IMR-90 (cell line): ENCODE measurements at regions not wholly inside any gene's neighbourhood (a gene's known extent, or its start where the extent isn't known, plus 50 kb on each side); places are given as distances from the start of the nearest gene placed in this dataset.

ENCODE experiments used
- ATAC-seq: fragments of 200-7000 bp; cut with Tn5 transposase; 2 replicates; pipeline ENCODE4 v1.9.1; 2020; ENCODE audit warnings: low read depth, mild to moderate bottlenecking, moderate library complexity
- BruUV-seq: library from RNA; stranded (reverse); fragments of 400-500 nt; replicated peaks from 2 replicates; lab custom pipeline; 2021; lab: Mats Ljungman, UMichigan
- CTCF ChIA-PET: fragments of 300-600 bp; formaldehyde crosslinking; extraction: SDS; loops from one replicate; lab custom pipeline; 2021; ENCODE audit warnings: antibody characterized with exemption; lab: Yijun Ruan, JAX
- POLR2A ChIA-PET: fragments of 300-600 bp; sonication (Branson Sonifier 250); formaldehyde crosslinking; loops from one replicate; lab custom pipeline; 2022; ENCODE audit warnings: antibody characterized with exemption; ENCODE audit not compliant: unreplicated experiment; lab: Charles Lee
- DNase-seq: peaks from one replicate; pipeline ENCODE4 v3.0.0; 2013
- H2AFZ ChIP-seq: replicated peaks from 2 replicates; pipeline ENCODE3; 2013; ENCODE audit warnings: low read length, mild to moderate bottlenecking; ENCODE audit not compliant: poor library complexity
- H2AK5ac ChIP-seq: 2 replicates; pipeline ENCODE4 v1.6.1; 2013; ENCODE audit warnings: low read depth, low read length, inconsistent platforms
- H2AK9ac ChIP-seq: replicated peaks from 2 replicates; pipeline ENCODE3; 2013; ENCODE audit warnings: mild to moderate bottlenecking, low read depth, low read length, moderate library complexity; ENCODE audit not compliant: poor library complexity
- H2BK120ac ChIP-seq: 2 replicates; pipeline ENCODE4 v1.6.1; 2013; ENCODE audit warnings: low read depth, low read length, inconsistent platforms
- H2BK15ac ChIP-seq: 3 replicates; pipeline ENCODE4 v1.6.1; 2013; ENCODE audit warnings: low read depth, low read length, inconsistent platforms
- H2BK20ac ChIP-seq: 2 replicates; pipeline ENCODE4 v1.6.1; 2013; ENCODE audit warnings: low read depth, mild to moderate bottlenecking, inconsistent platforms, low read length, moderate library complexity
- H2BK5ac ChIP-seq: 2 replicates; pipeline ENCODE4 v1.6.1; 2013; ENCODE audit warnings: mild to moderate bottlenecking, low read depth, low read length, inconsistent platforms; ENCODE audit not compliant: poor library complexity, severe bottlenecking
- H3K14ac ChIP-seq: replicated peaks from 2 replicates; pipeline ENCODE4 v1.6.1; 2013; ENCODE audit warnings: low read depth, low read length, inconsistent platforms
- H3K18ac ChIP-seq: 2 replicates; pipeline ENCODE4 v1.6.1; 2013; ENCODE audit warnings: low read depth, low read length, control low read depth
- H3K23ac ChIP-seq: 2 replicates; pipeline ENCODE4 v1.6.1; 2013; ENCODE audit warnings: low read depth, low read length, inconsistent platforms
- H3K27ac ChIP-seq: 2 replicates; pipeline ENCODE4 v1.5.1; 2013; ENCODE audit warnings: mild to moderate bottlenecking, control low read depth, low read length; ENCODE audit not compliant: insufficient read depth
- H3K27me3 ChIP-seq: 2 replicates; pipeline ENCODE4 v1.6.1; 2013; ENCODE audit warnings: low read length; ENCODE audit not compliant: control insufficient read depth, insufficient read depth
- H3K36me3 ChIP-seq: 2 replicates; pipeline ENCODE4 v1.6.1; 2013; ENCODE audit warnings: low read length, mixed read lengths; ENCODE audit not compliant: control insufficient read depth, insufficient read depth
- H3K4ac ChIP-seq: 2 replicates; pipeline ENCODE4 v1.6.1; 2013; ENCODE audit warnings: low read depth, low read length, inconsistent platforms
- H3K4me1 ChIP-seq: 2 replicates; pipeline ENCODE4 v1.6.1; 2013; ENCODE audit warnings: low read length, mixed read lengths; ENCODE audit not compliant: control insufficient read depth, insufficient read depth
- H3K4me2 ChIP-seq: 2 replicates; pipeline ENCODE4 v1.6.1; 2013; ENCODE audit warnings: low read depth, mild to moderate bottlenecking, control low read depth, low read length, moderate library complexity
- H3K4me3 ChIP-seq: 2 replicates; pipeline ENCODE4 v1.5.1; 2013; ENCODE audit warnings: low read depth, mild to moderate bottlenecking, control low read depth, low read length, moderate library complexity; ENCODE audit not compliant: insufficient read depth
- H3K56ac ChIP-seq: 2 replicates; pipeline ENCODE4 v1.6.1; 2013; ENCODE audit warnings: low read length, inconsistent platforms; ENCODE audit not compliant: insufficient read depth; ENCODE audit errors: extremely low read depth
- H3K79me1 ChIP-seq, 2 experiments: 2 replicates each; pipeline ENCODE4 v1.6.1; 2013; ENCODE audit warnings: low read length in 2 of 2, inconsistent platforms in 1 of 2, low read depth in 1 of 2
- H3K9ac ChIP-seq: 2 replicates; pipeline ENCODE4 v1.6.1; 2013; ENCODE audit warnings: low read depth, low read length, control low read depth
- H3K9me1 ChIP-seq: 2 replicates; pipeline ENCODE4 v1.6.1; 2013; ENCODE audit warnings: low read length, inconsistent platforms; ENCODE audit not compliant: insufficient read depth
- H3K9me3 ChIP-seq: 2 replicates; pipeline ENCODE4 v1.6.1; 2013; ENCODE audit warnings: low read length; ENCODE audit not compliant: control insufficient read depth, insufficient read depth
- H4K20me1 ChIP-seq: 2 replicates; pipeline ENCODE4 v1.6.1; 2013; ENCODE audit warnings: low read length, inconsistent platforms; ENCODE audit not compliant: insufficient read depth
- H4K5ac ChIP-seq: 2 replicates; pipeline ENCODE4 v1.6.1; 2013; ENCODE audit warnings: mild to moderate bottlenecking, low read depth, low read length, control low read depth
- H4K8ac ChIP-seq, 2 experiments: 2 replicates each; pipeline ENCODE4 v1.6.1; 2013; ENCODE audit warnings: low read depth in 2 of 2, low read length in 2 of 2, control low read depth in 1 of 2, inconsistent platforms in 1 of 2
- H4K91ac ChIP-seq: 2 replicates; pipeline ENCODE4 v1.6.1; 2013; ENCODE audit warnings: low read depth, low read length, inconsistent platforms; ENCODE audit not compliant: insufficient read depth
- BHLHE40 ChIP-seq: fragments of 150-350 bp; IDR thresholded peaks from 2 replicates; pipeline ENCODE4 v1.6.1; 2016; ENCODE audit warnings: mild to moderate bottlenecking, low read depth, low read length
- CEBPB ChIP-seq: IDR thresholded peaks from 2 replicates; pipeline ENCODE4 v1.6.1; 2012; ENCODE audit warnings: low read depth, low read length, improper control_type of control experiment
- CHD1 ChIP-seq: IDR thresholded peaks from 2 replicates; pipeline ENCODE4 v1.6.1; 2012; ENCODE audit warnings: low read depth, low read length, improper control_type of control experiment
- FOS ChIP-seq: fragments of 150-350 bp; IDR thresholded peaks from 2 replicates; pipeline ENCODE4 v1.6.1; 2016; ENCODE audit warnings: low read depth, low read length
- MAFK ChIP-seq: IDR thresholded peaks from 2 replicates; pipeline ENCODE4 v1.6.1; 2012; ENCODE audit warnings: low read depth, low read length, improper control_type of control experiment
- MAZ ChIP-seq: IDR thresholded peaks from 2 replicates; pipeline ENCODE4 v1.6.1; 2012; ENCODE audit warnings: low read depth, mild to moderate bottlenecking, low read length, improper control_type of control experiment, moderate library complexity, borderline replicate concordance
- MXI1 ChIP-seq: IDR thresholded peaks from 2 replicates; pipeline ENCODE4 v1.6.1; 2012; ENCODE audit warnings: low read depth, mild to moderate bottlenecking, low read length, moderate library complexity, borderline replicate concordance
- NFE2L2 ChIP-seq: fragments of 150-350 bp; IDR thresholded peaks from 2 replicates; pipeline ENCODE4 v1.6.1; 2016; ENCODE audit warnings: low read depth, mild to moderate bottlenecking, low read length
- POLR2A ChIP-seq: IDR thresholded peaks from 2 replicates; pipeline ENCODE4 v1.6.1; 2012; ENCODE audit warnings: mild to moderate bottlenecking, low read depth, low read length
- RAD21 ChIP-seq: IDR thresholded peaks from 2 replicates; pipeline ENCODE4 v1.6.1; 2012; ENCODE audit warnings: low read length, improper control_type of control experiment
- RCOR1 ChIP-seq: IDR thresholded peaks from 2 replicates; pipeline ENCODE4 v1.6.1; 2012; ENCODE audit warnings: mild to moderate bottlenecking, low read length, improper control_type of control experiment; ENCODE audit not compliant: insufficient replicate concordance
- RFX5 ChIP-seq: IDR thresholded peaks from 2 replicates; pipeline ENCODE4 v1.8.0; 2012; ENCODE audit warnings: low read depth, mild to moderate bottlenecking, low read length, moderate library complexity
- SMC3 ChIP-seq: fragments of 150-350 bp; IDR thresholded peaks from 2 replicates; pipeline ENCODE4 v1.6.1; 2016; ENCODE audit warnings: low read depth, mild to moderate bottlenecking, antibody characterized with exemption, low read length, moderate library complexity
- WGBS, 2 experiments: methylation state at CpG; one replicate each; pipeline versions ENCODE4 v1.1.5 to v1.1.7; 2013; ENCODE audit warnings: missing lambda C conversion rate in 2 of 2; ENCODE audit not compliant: insufficient read length in 1 of 2; ENCODE audit errors: extremely low coverage in 2 of 2; 5-methylcytosine and 5-hydroxymethylcytosine counted together
- dilution Hi-C: fragments of 300-500 bp; cut with HindIII; formaldehyde crosslinking; loops from one replicate; pipeline ENCODE4 v1.14.3; 2018; ENCODE audit warnings: low sequenced_read_pairs; ENCODE audit not compliant: unreplicated experiment
- in situ Hi-C: fragments of 300-500 bp; cut with MboI; formaldehyde crosslinking; loops from 3 replicates; pipeline ENCODE4 v1.14.3; 2019; ENCODE audit warnings: low sequenced_read_pairs, inconsistent platforms, mixed read lengths
- intact Hi-C: fragments of 100-400 bp; cut with micrococcal nuclease; formaldehyde crosslinking; loops from 2 replicates; pipeline ENCODE4 v1.10.0; 2022
- TF ChIP-seq, protein P1 (sequence below): fragments of 150-350 bp; IDR thresholded peaks from 2 replicates; pipeline ENCODE4 v1.6.1; 2017; ENCODE audit warnings: mild to moderate bottlenecking, antibody characterized with exemption, low read length, low read depth
- TF ChIP-seq, protein P2 (sequence below): fragments of 150-350 bp; IDR thresholded peaks from 2 replicates; pipeline ENCODE4 v1.6.1; 2016; ENCODE audit warnings: low read depth, mild to moderate bottlenecking, low read length, moderate library complexity, borderline replicate concordance
- TF ChIP-seq, protein P3 (sequence below): conservative IDR thresholded peaks from 2 replicates; pipeline ENCODE4 v1.5.1; 2012; ENCODE audit warnings: mild to moderate bottlenecking, low read depth, low read length, improper control_type of control experiment

DNA sequence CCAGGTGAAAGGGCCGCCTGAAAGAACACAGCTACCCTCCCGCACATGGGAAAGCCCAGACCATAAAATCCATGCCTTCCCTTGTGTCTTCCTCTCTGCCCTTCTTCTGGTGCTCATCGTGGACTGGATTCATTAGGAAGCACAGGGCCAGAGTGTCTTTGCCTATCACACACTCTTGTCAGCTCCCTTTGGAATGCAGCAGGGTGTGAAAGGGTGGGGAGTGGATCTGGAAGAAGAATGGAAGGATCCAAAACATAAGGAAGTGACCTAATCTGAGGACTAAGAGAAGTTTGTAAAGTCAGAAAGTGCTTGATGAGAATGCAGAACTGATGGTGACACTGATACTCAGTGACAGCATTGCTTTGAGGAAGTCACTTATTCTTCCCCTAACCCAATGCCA, 1147.3 kb upstream of the GOT2 start:
- Histone ChIP-seq H3K18ac (no peak overlapping the region), H3K4ac (no peak overlapping the region), H4K20me1 (no peaks in the 10 kb centered on the region), H3K14ac (no peak overlapping the region), H4K5ac (no peak overlapping the region), H2BK15ac (no peak overlapping the region), H2AFZ (no peak overlapping the region), H3K9me1 (no peaks in the 10 kb centered on the region), H2AK9ac (no peak overlapping the region), H3K9ac (no peak overlapping the region), H2BK20ac (no peak overlapping the region), H3K27ac (no peak overlapping the region), H3K79me1 (no peaks in the 10 kb centered on the region), H4K91ac (no peak overlapping the region), H2BK5ac (no peak overlapping the region), H4K8ac (no peak overlapping the region), H3K4me1 (no peaks in the 10 kb centered on the region), H3K27me3 (no peaks in the 10 kb centered on the region), H3K36me3 (no peaks in the 10 kb centered on the region), H3K56ac (no peak overlapping the region), H3K4me3 (no peak overlapping the region), H2AK5ac (no peak overlapping the region), H3K4me2 (no peak overlapping the region), H3K9me3 (peaks cover 2% of the 10 kb centered on the region; the same call in 1 of the 2 replicates), H2BK120ac (no peak overlapping the region), H3K23ac (no peak overlapping the region)
- ChIA-PET CTCF (no interaction called here), POLR2A (no interaction called here)
- dilution Hi-C loops (no loop called here), in situ Hi-C loops (no loop called here), intact Hi-C loops (no loop called here)
- ATAC-seq, result no peak
- 90% methylated on average over 2 of the region's 3 CpGs; no CpG with 5 or more reads in 1 of the 2 experiments for WGBS, 2 experiments
- no TSS peak for BruUV-seq
- no peak for DNase-seq
- TF ChIP-seq MXI1, result no peak
- no peak for TF ChIP-seq MAZ
- TF ChIP-seq BHLHE40, result no peak
- no peak for TF ChIP-seq RAD21
- TF ChIP-seq, protein P1, sequence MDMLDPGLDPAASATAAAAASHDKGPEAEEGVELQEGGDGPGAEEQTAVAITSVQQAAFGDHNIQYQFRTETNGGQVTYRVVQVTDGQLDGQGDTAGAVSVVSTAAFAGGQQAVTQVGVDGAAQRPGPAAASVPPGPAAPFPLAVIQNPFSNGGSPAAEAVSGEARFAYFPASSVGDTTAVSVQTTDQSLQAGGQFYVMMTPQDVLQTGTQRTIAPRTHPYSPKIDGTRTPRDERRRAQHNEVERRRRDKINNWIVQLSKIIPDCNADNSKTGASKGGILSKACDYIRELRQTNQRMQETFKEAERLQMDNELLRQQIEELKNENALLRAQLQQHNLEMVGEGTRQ, result no peak
- TF ChIP-seq, protein P2, sequence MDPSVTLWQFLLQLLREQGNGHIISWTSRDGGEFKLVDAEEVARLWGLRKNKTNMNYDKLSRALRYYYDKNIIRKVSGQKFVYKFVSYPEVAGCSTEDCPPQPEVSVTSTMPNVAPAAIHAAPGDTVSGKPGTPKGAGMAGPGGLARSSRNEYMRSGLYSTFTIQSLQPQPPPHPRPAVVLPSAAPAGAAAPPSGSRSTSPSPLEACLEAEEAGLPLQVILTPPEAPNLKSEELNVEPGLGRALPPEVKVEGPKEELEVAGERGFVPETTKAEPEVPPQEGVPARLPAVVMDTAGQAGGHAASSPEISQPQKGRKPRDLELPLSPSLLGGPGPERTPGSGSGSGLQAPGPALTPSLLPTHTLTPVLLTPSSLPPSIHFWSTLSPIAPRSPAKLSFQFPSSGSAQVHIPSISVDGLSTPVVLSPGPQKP, result no peak
- no peak for TF ChIP-seq CHD1
- TF ChIP-seq RCOR1, result no peak
- TF ChIP-seq NFE2L2, result no peak
- no peak for TF ChIP-seq CEBPB
- TF ChIP-seq FOS, result no peak
- no peak for TF ChIP-seq MAFK
- no peak for TF ChIP-seq SMC3
- TF ChIP-seq POLR2A, result no peak
- TF ChIP-seq, protein P3, sequence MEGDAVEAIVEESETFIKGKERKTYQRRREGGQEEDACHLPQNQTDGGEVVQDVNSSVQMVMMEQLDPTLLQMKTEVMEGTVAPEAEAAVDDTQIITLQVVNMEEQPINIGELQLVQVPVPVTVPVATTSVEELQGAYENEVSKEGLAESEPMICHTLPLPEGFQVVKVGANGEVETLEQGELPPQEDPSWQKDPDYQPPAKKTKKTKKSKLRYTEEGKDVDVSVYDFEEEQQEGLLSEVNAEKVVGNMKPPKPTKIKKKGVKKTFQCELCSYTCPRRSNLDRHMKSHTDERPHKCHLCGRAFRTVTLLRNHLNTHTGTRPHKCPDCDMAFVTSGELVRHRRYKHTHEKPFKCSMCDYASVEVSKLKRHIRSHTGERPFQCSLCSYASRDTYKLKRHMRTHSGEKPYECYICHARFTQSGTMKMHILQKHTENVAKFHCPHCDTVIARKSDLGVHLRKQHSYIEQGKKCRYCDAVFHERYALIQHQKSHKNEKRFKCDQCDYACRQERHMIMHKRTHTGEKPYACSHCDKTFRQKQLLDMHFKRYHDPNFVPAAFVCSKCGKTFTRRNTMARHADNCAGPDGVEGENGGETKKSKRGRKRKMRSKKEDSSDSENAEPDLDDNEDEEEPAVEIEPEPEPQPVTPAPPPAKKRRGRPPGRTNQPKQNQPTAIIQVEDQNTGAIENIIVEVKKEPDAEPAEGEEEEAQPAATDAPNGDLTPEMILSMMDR, result no peak
- TF ChIP-seq RFX5, result no peak
